Keratinocyte (primary cell): ENCODE measurements at regions not wholly inside any gene's neighbourhood (a gene's known extent, or its start where the extent isn't known, plus 50 kb on each side); places are given as distances from the start of the nearest gene placed in this dataset.

Experiments
- CTCF ChIP-seq, 3 experiments: IDR thresholded peaks in 1 of 3; conservative IDR thresholded peaks in 1 of 3; optimal IDR thresholded peaks in 1 of 3; 2 replicates in 2 of 3; 3 replicates in 1 of 3; pipeline versions ENCODE3 to v1.5.1; 2011; ENCODE audit warnings: low read length in 3 of 3, mild to moderate bottlenecking in 3 of 3, moderate library complexity in 2 of 3, control low read depth in 1 of 3, inconsistent platforms in 1 of 3; ENCODE audit not compliant: insufficient read depth in 2 of 3; ENCODE audit errors: extremely low read depth in 1 of 3
- EZH2 ChIP-seq: IDR thresholded peaks from one replicate; pipeline ENCODE4 v1.6.1; 2012; ENCODE audit warnings: inconsistent platforms, mild to moderate bottlenecking, low read length, moderate library complexity

DNA sequence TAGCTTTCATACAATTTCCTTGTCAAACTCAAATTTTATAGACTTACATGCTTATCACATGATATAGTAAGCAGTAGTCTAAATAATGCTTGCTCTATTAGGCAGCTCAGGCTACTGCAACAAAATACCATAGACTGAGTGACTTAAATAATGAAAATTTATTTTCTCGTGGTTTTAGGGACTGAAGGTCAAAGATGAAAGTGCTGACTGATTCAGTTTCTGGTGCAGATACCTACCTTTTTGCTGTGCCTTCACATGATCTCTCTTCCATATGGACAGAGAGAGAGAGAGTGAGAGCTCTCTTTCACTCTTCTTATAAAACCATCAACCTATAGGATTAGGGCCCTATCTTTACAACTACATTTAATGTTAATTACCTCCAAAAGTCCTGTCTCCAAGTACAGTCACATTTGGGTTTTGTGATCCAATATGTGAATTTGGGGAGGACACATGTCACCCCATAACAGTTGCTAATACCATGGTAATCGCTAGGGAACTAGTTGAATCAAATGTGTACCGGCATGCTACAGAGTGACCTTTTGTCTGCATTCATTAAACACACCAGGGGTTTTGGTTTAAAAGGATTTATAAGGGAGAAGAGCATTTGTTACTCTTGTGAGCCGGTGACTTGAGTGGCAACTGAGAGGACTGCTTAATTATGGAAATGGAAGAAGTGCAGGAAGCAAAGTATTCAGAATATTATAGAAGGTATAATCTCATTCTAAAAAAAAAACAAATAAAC lies 723.4 kb upstream of the LRRTM4 start:
- TF ChIP-seq CTCF (optimal IDR thresholded peaks at IDR 0.05 in 1 of 3, IDR thresholded peaks at IDR 0.05 in 1 of 3, conservative IDR thresholded peaks at IDR 0.05 in 1 of 3; ENCODE audit: extremely low read depth in 1 of 3, insufficient read depth in 2 of 3, low read length in 3 of 3) (no peak), EZH2 (no peak)
